ENCODE measurements at regions not wholly inside any gene's neighbourhood (a gene's known extent, or its start where the extent isn't known, plus 50 kb on each side); places are given as distances from the start of the nearest gene placed in this dataset.

DNA sequence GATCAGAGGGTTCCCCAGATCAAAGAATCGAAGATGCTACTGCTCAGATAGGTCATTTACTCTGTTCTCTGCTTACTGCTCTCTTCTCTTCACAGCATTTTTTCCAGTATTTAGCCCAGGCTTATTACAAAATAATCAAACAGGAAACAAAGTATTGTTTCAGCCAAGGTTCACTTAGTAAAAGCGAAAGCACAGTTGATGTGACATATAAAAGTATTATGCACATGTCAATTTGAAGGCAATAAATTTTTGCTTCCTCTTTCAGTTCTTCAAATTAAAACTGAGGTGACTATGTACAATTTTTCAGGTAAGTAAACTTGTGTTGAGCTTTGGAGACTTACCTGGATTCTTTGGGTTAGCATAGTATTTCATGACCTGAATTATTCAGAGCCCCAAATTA is 262.8 kb upstream of the CHST9 start:
- TF ChIP-seq, protein P1, sequence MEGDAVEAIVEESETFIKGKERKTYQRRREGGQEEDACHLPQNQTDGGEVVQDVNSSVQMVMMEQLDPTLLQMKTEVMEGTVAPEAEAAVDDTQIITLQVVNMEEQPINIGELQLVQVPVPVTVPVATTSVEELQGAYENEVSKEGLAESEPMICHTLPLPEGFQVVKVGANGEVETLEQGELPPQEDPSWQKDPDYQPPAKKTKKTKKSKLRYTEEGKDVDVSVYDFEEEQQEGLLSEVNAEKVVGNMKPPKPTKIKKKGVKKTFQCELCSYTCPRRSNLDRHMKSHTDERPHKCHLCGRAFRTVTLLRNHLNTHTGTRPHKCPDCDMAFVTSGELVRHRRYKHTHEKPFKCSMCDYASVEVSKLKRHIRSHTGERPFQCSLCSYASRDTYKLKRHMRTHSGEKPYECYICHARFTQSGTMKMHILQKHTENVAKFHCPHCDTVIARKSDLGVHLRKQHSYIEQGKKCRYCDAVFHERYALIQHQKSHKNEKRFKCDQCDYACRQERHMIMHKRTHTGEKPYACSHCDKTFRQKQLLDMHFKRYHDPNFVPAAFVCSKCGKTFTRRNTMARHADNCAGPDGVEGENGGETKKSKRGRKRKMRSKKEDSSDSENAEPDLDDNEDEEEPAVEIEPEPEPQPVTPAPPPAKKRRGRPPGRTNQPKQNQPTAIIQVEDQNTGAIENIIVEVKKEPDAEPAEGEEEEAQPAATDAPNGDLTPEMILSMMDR (IDR thresholded peaks at IDR 0.05 in 8 of 11, conservative IDR thresholded peaks at IDR 0.05 in 3 of 11), result no peak
- no peak for TF ChIP-seq POLR2AphosphoS5 (IDR thresholded peaks at IDR 0.05)

Measured in spleen (tissue), 7 donors.